ENCODE measurements at regions not wholly inside any gene's neighbourhood (a gene's known extent, or its start where the extent isn't known, plus 50 kb on each side); places are given as distances from the start of the nearest gene placed in this dataset.

DNA sequence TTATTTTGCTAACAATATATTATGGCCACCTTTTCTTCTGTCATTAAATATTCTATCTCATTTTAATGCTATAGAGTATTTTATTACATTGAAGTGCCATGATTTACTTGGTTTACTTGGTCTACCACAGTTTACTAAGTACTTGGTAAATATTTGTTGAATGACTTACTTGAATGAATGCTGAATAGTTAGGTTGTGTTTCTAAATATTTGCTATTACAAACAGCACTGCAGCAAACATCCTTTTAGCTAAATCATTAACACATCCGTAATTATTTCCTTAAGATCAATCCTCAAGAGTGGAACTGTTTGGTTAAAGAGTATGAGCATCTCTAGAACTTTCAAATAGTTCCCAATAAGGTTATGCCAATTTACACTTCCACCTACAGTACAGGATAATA is 318.7 kb downstream of the MYCN start:
- Histone ChIP-seq H3K4me3 (no peak overlapping the region), H3K9me3 (no peaks in the 10 kb centered on the region), H3K4me1 (no peaks in the 10 kb centered on the region), H3K27me3 (no peaks in the 10 kb centered on the region), H3K36me3 (no peaks in the 10 kb centered on the region), H3K27ac (no peak overlapping the region)
- TF ChIP-seq, protein P1, sequence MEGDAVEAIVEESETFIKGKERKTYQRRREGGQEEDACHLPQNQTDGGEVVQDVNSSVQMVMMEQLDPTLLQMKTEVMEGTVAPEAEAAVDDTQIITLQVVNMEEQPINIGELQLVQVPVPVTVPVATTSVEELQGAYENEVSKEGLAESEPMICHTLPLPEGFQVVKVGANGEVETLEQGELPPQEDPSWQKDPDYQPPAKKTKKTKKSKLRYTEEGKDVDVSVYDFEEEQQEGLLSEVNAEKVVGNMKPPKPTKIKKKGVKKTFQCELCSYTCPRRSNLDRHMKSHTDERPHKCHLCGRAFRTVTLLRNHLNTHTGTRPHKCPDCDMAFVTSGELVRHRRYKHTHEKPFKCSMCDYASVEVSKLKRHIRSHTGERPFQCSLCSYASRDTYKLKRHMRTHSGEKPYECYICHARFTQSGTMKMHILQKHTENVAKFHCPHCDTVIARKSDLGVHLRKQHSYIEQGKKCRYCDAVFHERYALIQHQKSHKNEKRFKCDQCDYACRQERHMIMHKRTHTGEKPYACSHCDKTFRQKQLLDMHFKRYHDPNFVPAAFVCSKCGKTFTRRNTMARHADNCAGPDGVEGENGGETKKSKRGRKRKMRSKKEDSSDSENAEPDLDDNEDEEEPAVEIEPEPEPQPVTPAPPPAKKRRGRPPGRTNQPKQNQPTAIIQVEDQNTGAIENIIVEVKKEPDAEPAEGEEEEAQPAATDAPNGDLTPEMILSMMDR (IDR thresholded peaks at IDR 0.05) = no peak
- 80% methylated on average over 1 of the region's 1 CpG for WGBS
- no peak for DNase-seq (ENCODE audit: low spot score in 2 of 2)

DNA sequence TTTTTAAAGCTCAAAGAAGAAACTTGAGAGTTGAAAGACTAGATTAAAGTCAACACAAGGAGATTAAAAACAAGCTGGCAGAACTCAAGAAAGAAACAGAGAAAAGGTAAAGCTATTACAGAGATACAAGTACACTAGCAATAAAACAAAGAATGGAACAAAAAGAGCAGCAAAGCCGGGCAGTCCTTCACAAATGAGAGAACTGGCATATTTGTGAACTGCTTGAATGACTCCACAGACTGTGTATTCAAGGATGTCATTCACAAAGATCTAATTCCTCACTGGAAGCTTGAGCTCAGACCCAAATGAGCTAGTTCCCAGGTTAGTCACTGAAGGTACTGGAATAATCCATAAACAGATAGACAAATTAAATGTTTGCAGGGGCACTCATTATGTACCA is 318.0 kb downstream of the MYCN start:
- 75% methylated on average over 1 of the region's 1 CpG for WGBS
- TF ChIP-seq POLR2A (IDR thresholded peaks at IDR 0.05) = no peak
- no peak for TF ChIP-seq POLR2AphosphoS5 (IDR thresholded peaks at IDR 0.05)
- TF ChIP-seq, protein P1 (IDR thresholded peaks at IDR 0.05) = no peak
- TF ChIP-seq EP300 (IDR thresholded peaks at IDR 0.05) = no peak
- Histone ChIP-seq H3K27me3 (peaks cover under 1% of the 10 kb centered on the region), H3K36me3 (no peaks in the 10 kb centered on the region), H3K4me1 (no peaks in the 10 kb centered on the region), H3K27ac (no peak overlapping the region), H3K4me3 (no peak overlapping the region), H3K9me3 (no peaks in the 10 kb centered on the region)
- DNase-seq (ENCODE audit: low spot score in 2 of 2) = no peak

DNA sequence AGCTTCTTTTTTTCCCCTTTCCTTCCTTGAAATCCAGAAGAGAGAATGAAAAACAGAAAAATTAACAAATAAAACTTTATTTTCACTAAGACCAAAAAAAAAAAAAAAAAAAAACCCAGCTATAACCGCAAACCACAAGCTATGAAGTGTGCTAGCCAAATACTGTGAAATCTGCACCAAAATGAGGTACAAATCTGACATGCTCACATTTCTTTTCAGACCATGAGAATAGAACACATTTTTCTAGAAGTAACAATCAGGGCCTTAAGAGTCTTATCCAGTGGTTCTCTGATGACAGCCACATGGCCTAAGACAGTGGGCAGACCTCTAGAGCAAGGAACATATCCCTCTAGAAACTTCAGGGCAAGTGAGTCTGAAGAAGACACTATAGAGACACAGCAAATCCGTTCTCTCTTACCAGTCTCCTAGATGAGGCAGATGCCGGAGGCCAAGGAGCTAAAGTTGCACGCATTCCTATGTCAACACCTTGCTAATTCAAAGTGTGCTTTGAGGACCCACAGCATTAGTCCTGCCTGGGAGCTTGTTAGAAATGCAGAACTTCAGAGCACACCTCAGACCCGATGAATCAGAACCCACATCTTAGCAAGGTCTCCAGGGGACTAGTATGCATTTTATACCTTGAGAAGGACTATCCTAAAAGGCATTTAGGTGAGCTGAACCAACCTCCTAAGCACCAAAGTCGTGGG is 317.1 kb downstream of the MYCN start:
- Histone ChIP-seq H3K36me3 (no peaks in the 10 kb centered on the region), H3K27me3 (peaks cover 5% of the 10 kb centered on the region), H3K4me3 (no peak overlapping the region), H3K4me1 (no peaks in the 10 kb centered on the region), H3K9me3 (no peaks in the 10 kb centered on the region), H3K27ac (no peak overlapping the region)
- DNase-seq (ENCODE audit: low spot score in 2 of 2) = no peak
- WGBS = 81% methylated on average over 6 of the region's 6 CpGs
- TF ChIP-seq POLR2A (IDR thresholded peaks at IDR 0.05) = no peak
- no peak for TF ChIP-seq EP300 (IDR thresholded peaks at IDR 0.05)
- TF ChIP-seq, protein P1 (IDR thresholded peaks at IDR 0.05) = no peak
- TF ChIP-seq POLR2AphosphoS5 (IDR thresholded peaks at IDR 0.05) = no peak

DNA sequence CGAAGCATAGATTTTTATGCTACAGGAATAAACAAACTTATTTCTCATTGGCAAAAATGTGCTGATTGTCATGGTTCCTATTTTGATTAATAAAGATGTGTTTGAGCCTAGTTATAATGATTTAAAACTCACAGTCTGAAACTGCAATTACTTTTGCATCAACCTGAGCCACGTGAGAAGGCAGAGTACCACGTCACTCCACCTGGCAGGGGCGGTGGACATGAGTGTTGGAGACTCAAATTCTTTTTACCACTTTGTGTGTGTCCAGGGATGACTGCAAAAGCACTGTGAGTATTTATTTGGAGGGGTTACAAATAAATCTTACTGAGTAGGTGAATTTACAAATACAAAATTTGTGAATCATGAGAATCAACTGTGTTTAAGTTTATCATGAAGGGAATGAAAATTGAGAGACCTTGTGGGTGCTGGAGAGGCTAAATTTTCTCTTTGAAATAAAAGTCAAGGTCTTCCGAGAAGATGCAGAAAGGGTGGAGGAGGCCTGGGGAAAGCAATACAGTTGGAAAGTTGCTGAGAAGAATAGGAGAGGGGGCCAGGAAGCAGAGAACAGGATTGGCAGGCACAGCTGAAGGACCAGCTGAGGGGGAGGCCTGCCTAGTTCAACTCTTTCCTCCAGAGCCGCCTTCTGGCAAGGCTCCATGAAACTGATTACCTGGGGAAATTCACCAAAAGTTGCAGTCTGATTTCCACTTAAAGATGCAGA is 316.4 kb downstream of the MYCN start:
- Histone ChIP-seq H3K9me3 (no peaks in the 10 kb centered on the region), H3K4me3 (no peak overlapping the region), H3K27me3 (peaks cover 5% of the 10 kb centered on the region), H3K36me3 (no peaks in the 10 kb centered on the region), H3K4me1 (no peaks in the 10 kb centered on the region), H3K27ac (no peak overlapping the region)
- no peak for DNase-seq (ENCODE audit: low spot score in 2 of 2)
- 83% methylated on average over 6 of the region's 6 CpGs for WGBS
- TF ChIP-seq, protein P1 (IDR thresholded peaks at IDR 0.05) = no peak
- no peak for TF ChIP-seq POLR2A (IDR thresholded peaks at IDR 0.05)
- no peak for TF ChIP-seq EP300 (IDR thresholded peaks at IDR 0.05)
- TF ChIP-seq POLR2AphosphoS5 (IDR thresholded peaks at IDR 0.05) = no peak

DNA sequence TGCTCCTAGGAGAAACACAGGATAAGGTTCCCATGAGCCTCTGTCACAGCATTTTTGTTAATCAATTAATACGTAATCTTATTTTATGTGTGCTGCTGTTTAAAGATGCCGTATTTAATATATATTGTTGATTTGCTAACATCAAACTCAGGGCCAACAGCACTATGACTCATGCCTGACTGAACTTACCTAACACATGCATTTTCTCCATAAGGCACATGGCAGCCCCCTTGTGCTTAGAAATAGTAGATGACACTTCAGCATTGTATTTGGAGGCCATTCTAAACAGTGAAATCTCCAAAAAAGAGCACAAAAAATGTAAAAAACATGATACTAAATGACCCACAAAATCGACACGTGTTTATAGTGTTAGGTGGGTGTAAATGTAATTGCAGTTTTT is 314.8 kb downstream of the MYCN start:
- Histone ChIP-seq H3K27ac (no peak overlapping the region), H3K4me3 (no peak overlapping the region), H3K4me1 (no peaks in the 10 kb centered on the region), H3K36me3 (no peaks in the 10 kb centered on the region), H3K9me3 (no peaks in the 10 kb centered on the region), H3K27me3 (peaks cover 9% of the 10 kb centered on the region)
- WGBS = 88% methylated on average over 4 of the region's 4 CpGs
- DNase-seq (ENCODE audit: low spot score in 2 of 2) = no peak
- no peak for TF ChIP-seq EP300 (IDR thresholded peaks at IDR 0.05)
- TF ChIP-seq POLR2A (IDR thresholded peaks at IDR 0.05) = no peak
- TF ChIP-seq, protein P1 (IDR thresholded peaks at IDR 0.05) = no peak
